GM19452 (cell line): ENCODE measurements at regions not wholly inside any gene's neighbourhood (a gene's known extent, or its start where the extent isn't known, plus 50 kb on each side); places are given as distances from the start of the nearest gene placed in this dataset.

Source experiments
- ATAC-seq: cut with Tn5 transposase; IDR thresholded peaks from one replicate; pipeline ENCODE4 v1.9.1; 2021; ENCODE audit not compliant: unreplicated experiment

- ATAC-seq = no peak
Measured at GRCh38 chr3:95084738-95085137, 1021.9 kb downstream of the NSUN3 start.

GRCh38 chr3:95088464-95088863, 1025.6 kb downstream of the NSUN3 start:
- ATAC-seq = no peak

DNA sequence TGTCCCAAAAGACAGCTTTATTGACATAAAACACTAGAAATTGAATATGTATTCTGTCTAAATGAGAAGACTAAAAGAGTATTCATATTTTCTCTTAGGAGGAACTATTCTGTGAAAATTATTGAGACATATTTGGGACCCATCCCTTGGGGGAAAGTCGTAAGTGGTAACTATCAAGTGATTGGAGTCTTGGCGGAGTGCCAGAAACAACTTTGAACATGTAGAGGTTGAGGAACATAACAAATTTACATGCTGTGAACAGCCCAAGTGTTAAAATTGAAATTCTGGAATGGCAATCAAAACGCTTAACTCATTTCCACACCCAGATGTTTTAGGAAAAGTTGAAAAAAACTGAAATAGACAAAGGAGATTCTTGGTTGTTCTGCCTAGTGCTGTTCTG, 1034.6 kb downstream of the NSUN3 start:
- ATAC-seq = no peak

GRCh38 chr3:95120921-95121320, 1058.1 kb downstream of the NSUN3 start:
- ATAC-seq = no peak

DNA sequence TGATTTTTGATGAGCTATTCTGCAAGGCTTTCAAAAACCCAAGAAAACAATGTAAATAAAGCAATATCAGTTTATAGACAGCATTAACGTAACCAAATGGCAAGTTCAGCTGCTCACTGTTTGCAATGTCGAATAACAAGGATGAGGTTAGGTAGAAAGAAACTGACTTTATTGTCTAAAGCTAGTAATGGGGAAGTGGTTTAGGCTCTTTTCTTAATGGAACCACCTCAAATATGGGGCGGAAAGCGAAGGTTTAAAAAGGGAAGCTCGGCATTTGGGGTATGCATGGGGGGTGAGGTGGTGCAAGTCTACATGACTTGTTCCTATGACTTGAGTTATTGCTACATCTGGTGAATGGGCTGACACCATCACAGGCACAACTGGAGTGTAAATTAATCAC, 1060.2 kb downstream of the NSUN3 start:
- ATAC-seq = no peak

DNA sequence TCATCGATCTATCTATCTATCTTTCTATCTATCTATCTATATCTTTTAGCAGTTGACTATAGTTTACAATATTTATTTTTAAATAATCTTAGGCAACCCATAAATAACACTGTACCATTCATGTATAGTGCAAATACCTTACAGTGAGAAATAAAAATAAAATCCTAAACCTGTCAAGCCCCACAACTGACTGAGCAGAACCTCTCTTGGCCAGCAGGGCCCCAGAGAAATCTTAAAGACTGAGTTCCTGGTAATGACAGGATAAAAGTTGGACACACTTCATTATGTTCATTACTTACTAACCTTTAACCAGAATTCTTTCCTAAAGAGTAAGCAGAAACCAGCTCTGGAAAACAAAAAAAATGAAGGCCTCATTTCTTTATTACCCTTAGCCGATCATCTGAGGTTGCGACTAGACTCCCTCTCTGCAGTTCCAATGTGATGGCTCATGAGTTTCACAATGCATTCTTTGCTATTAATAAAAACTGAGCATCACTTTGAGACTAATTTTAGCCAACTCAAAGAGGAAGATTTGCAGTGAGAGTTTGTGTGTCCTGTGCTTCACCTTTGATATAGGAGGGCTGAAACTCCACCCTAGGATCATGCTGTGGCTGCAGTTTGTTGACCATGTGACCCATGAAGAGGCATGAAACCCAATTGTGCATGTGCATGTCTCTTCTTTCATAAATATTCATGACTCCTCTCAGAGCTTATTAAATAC, 1072.0 kb downstream of the NSUN3 start:
- no peak for ATAC-seq

GRCh38 chr3:95148107-95148506, 1085.2 kb downstream of the NSUN3 start:
- no peak for ATAC-seq

DNA sequence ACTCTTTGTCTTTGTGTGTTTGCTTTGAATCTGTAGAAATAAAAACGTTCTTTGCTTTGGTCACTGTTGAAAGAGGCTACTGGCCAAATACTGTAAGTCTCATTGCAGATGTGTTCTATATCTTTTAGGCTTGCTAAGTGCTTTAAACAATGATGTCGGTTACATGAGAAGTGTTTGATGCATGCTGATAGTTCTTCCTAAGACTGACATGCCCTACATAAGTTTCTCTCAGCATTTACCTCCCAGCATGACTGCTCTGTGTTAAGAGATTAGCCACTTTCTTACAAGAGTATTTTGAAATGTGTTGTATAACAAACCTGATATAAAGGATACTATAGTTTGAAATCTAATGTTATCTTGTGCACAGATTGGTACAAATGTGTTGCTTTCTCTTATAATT, 1088.7 kb downstream of the NSUN3 start:
- ATAC-seq = no peak

GRCh38 chr3:95154766-95155165, 1091.9 kb downstream of the NSUN3 start:
- no peak for ATAC-seq

DNA sequence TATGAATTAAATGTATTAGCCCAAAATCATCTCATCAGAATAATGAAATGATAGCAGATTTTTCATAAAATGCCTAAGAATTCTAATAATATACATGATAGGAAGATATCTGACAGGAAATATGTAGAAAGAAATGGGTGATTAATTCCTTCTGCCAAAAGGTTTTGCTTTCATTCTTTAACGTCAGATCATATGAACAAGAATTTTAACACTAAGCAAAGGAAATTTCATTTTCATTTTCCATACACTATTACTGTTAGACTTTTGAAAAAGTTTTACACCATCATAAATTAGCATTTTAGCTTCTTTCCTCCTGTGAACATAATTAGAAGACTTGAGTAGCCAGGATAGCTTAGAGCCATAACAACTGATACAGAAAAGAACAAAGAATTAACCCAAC, 1099.9 kb downstream of the NSUN3 start:
- no peak for ATAC-seq

- no peak for ATAC-seq
Measured at GRCh38 chr3:95167748-95168147, 1104.9 kb downstream of the NSUN3 start.

DNA sequence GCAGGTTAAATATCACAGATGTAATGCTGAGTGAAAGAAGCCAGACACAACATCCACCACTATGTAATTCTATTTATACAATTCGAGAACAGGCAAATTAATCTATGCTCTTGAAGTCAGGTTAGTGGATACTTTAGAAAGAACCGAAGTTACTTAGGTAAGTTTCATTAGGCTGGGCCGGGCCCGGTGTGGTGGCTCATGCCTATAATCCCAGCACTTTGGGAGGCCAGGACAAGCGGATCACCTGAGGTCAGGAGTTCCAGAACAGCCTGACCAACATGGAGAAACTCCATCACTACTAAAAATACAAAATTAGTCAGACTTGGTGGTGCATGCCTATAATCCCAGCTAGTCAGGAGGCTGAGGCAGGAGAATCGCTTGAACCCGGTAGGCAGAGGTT, 1105.7 kb downstream of the NSUN3 start:
- no peak for ATAC-seq

DNA sequence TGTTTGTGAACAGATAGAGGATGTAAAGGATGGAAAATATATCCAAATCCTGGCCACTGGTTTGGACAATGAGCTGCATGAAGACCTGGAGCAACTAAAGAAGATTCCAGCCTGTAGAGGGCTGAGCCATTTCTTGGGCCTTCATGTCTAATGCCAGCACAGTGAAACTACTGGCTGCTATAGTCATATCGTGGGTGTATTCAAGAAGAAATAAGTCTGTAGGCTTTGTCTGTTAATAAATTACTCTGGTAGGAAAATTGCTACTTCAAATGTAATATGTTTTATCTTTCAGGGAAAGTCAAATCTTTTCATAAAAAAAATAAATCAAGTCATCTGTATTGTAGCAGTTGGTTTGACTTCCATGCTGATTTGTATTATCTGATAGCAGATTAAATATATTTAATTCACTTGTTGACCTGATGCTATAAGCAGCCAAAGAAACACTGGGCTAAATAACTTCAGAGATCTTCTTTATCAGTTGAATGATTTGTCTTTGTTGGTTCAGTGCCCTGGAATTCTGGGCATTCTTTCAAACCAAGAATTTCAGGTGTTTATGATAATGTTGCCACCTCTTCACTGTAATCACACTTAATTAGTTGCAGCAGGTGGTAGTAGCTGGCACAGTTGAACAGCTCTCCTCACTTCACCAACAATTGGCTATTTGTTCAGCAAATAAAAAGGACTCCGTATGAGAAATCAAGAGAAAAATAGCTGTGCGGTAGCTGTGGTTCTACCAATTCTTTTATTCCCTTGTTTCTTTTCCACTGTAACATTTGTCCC, 1109.5 kb downstream of the NSUN3 start:
- ATAC-seq = no peak

DNA sequence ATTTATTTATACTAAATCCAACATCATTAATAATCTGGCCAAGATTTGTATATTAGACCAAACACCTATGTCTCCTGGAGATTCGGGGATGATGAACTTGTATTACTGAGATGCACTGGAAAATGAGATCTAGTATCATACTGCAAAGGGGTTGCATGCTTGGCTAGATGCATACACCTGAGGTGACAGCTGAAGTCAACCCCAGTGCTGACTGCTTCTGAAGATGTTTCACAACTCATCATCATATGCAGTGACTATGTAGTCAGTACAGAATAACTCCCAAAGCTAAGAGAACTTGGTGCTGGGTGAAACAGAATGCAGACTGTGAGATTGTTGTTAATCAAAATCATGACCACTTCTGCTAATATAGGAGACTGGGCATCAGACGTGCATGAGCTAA, 1114.2 kb downstream of the NSUN3 start:
- no peak for ATAC-seq

DNA sequence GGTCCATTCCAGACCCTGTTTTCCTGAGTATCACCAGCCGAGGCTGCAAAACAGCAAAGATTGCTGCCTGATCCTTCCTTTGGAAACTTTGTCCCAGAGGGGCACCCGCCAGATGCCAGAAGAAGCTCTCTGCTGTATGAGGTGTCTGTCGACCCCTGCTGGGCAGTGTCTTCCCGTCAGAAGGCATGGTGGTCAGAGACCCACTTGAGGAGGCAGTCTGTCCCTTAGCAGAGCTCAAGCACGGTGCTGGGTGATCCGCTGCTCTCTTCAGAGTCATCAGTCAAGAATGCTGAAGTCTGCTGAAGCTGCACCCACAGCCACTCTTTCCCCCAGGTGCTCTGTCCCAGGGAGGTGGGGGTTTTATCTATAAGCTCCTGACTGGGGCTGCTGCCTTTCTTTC, 1121.2 kb downstream of the NSUN3 start:
- ATAC-seq = no peak

DNA sequence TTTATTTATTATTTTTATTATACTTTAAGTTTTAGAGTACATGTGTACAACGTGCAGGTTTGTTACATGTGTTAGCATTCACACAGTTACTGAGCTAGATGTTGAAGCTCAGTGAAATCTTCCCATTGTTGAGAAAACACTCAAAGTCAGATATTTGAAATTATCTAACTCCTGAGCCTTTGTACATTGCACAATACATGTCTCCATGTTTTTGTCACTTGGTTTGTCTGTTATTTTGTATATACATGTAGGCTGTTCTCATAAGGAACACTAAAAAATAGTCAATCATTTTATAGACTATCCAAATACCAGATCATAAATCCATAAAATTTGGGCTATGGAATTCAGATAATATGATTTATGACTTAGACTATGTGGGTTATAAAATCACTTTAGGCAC, 1126.5 kb downstream of the NSUN3 start:
- ATAC-seq = no peak

GRCh38 chr3:95197661-95198060, 1134.8 kb downstream of the NSUN3 start:
- ATAC-seq = no peak

GRCh38 chr3:95200384-95200783, 1137.5 kb downstream of the NSUN3 start:
- ATAC-seq = no peak

GRCh38 chr3:95210878-95211277, 1148.0 kb downstream of the NSUN3 start:
- no peak for ATAC-seq

DNA sequence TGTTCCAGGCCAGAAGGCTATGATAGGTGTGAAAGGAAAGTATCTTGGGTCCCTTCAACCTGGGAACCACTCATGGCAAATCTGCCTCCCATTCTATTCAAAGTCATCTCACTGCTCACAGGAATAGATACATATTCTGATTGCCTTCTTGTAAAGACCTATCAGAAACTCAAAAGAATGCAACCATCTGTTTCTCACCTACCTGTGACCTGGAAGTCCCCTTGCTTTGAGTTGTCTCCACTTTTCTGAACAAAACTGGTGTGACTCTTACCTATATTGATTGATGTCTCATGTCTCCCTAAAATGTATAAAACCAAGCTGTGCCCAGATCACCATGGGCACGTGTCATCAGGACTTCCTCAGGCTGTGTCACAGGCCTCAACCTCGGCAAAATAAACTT, 1149.3 kb downstream of the NSUN3 start:
- no peak for ATAC-seq

- ATAC-seq = no peak
Measured at GRCh38 chr3:95215437-95215957, 1152.6 kb downstream of the NSUN3 start.

DNA sequence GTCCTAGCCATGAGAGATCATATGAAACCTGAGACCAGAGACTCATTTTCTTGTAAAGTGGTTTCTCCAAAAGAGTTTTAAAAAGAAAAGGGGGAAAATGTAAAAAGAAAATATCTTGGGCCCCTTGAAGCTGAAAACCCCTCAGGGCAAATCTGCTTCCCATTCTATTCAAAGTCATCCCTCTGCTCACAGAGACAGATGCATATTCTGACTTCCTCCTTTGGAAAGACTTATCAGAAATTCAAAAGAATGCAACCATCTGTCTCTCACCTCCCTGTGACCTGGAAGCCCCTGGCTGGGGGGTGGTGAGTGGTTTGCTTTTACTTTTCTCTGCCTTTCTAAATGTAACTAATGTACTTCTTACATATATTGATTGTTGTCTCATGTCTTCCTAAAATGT, 1154.8 kb downstream of the NSUN3 start:
- no peak for ATAC-seq
